GM19372 (cell line): ENCODE measurements at regions not wholly inside any gene's neighbourhood (a gene's known extent, or its start where the extent isn't known, plus 50 kb on each side); places are given as distances from the start of the nearest gene placed in this dataset.
A peak's percentile ranks its signal among the peaks of the same experiment; 100 is the strongest.
"Not testable (repeated sequence)": the region's sequence is repeated elsewhere in the genome, so short reads cannot be mapped to it uniquely, and the experiment has no call there.

Experiments used
- ATAC-seq: cut with Tn5 transposase; IDR thresholded peaks from one replicate; pipeline ENCODE4 v1.9.1; 2021; ENCODE audit warnings: mild to moderate bottlenecking, low read depth, moderate library complexity; ENCODE audit not compliant: unreplicated experiment

DNA sequence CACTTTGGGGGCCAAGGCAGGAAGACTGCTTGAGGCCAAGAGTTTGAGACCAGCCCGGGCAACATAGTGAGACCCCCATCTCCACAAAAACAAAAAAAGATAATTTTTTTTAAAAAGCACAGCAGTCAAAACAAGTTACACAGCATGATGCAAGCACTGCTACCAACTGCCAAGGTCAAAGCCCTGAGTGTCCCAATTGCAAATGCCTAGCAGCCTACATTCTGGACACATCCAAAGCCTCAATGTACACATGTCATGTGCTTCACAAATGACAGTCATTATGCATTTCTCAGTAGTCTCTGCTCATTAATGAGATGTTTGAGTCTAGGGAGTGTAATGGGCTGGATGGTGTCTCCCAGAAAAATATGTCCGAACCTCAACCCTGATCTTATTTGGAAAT is 113.7 kb upstream of the CCND2 start:
- no peak for ATAC-seq

- ATAC-seq, result no peak
Observed at GRCh38 chr12:4158306-4158705, 115.3 kb upstream of the CCND2 start.

DNA sequence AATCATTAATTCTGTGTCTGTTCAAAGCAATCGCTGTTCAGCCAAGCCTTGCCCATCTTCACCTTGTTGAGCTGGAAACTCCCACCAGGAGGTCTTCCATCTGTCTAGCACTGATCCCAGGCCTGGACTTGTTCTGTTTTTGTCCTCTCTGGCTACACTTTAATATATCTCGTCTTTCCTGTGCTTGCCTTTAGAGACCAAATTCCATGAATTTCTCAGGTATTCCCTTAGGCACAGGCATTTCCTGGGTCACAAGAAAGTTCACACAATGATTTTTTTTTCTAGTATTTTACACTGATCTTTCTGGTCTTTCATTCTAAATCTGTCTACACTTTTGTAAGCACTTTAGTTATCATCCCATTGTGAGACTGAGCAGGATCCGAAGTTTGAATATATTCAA is 116.4 kb upstream of the CCND2 start:
- ATAC-seq, result no peak

GRCh38 chr12:4156317-4156716 is 117.2 kb upstream of the CCND2 start:
- no peak for ATAC-seq

DNA sequence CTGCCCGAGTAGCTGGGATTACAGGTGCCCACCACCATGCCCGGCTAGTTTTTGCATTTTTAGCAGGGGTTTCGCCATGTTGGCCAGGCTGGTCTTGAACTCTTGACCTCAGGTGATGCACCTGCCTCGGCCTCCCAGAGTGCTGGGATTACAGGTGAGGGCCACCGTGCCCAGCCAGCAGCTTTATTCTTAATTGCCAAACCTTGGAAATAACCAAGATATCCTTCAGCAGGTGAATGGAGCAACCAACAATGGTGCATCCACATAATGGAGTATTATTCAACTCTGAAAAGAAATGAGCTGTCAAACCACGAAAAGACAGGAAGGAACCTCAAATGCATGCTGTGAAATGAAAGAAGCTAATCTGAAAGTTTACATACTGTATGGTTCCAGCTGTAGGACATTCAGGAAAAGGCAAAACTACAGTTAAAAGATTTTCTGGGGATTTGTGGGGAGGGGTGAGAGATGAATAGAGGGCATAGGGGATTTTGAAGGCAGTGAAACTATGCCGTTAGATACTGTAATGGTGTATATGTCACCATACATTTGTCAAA is 118.8 kb upstream of the CCND2 start:
- ATAC-seq, result no peak

DNA sequence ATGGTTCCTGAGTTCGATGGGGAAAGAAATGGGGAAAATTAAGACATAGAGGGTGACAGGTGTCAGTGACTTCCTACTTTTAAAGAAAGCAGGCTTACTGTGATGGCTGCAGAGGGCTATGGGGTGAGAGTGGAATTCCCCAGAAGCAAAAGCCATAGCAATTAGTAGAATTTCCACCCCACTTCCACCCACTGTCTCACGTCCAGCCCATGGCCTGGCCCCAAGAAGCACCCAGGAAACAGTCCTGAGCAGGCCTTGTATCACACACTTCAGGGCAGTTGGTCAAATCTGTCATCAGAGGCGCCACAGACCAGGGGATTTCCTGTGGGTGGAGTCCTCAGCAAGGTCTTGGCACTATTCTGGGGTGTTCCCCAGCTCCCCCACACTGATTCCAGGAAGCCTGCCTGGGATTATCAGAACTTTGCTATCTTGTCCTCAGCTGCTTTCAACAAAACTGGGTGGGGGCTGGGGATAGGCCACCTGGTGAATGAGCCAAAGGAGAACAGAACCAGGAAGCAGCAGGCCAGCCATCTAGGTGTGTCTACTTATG is 120.1 kb upstream of the CCND2 start:
- peak; percentile 71 for ATAC-seq

GRCh38 chr12:4152145-4152795 is 121.3 kb upstream of the CCND2 start:
- no peak for ATAC-seq

- ATAC-seq, result no peak
Observed at GRCh38 chr12:4151362-4152121, 122.0 kb upstream of the CCND2 start.

DNA sequence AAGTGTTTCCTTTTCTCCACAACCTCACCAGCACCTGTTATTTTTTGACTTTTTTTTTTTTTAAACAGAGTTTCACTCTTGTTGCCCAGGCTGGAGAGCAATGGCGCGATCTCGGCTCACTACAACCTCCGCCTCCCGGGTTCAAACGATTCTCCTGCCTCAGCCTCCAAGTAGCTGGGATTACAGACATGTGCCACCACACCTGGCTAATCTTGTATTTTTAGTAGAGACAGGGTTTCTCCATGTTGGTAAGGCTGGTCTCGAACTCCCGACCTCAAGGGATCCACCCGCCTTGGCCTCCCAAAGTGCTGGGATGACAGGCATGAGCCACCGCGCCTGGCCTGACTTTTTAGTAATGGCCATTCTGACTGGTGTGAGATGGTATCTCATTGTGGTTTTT is 123.2 kb upstream of the CCND2 start:
- not testable (repeated sequence) for ATAC-seq

DNA sequence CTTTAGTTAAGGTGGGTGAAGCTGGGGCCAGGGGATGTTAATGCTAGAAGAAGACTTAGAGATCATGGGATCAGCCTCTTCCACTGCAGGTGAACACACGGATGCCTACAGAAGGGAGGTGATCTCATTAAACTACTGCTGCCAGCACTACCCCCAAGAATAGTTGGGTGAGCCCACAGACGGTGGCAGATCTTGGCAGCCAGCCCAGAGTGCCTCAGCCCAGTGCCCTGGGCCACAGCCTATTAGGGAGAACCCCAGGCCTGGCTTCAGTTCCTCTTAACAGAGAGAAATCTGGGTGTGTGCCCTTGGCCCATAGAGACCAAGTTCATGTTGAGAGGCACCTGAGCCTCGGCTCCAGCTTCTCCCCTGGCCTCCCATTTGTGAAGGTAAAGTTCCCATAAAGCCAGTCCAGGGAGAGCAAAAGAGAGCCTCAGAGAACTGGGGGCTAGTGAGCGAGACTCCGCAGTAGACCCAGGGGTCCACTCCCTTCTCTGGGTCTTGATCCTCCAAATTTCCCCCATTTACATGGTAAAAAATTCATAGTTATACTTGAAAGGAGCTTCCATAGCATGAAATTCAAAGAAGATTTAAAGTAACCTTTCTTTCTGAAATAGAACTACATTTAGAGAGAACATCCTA is 125.0 kb upstream of the CCND2 start:
- no peak for ATAC-seq

GRCh38 chr12:4147031-4147481 is 126.5 kb upstream of the CCND2 start:
- no peak for ATAC-seq

DNA sequence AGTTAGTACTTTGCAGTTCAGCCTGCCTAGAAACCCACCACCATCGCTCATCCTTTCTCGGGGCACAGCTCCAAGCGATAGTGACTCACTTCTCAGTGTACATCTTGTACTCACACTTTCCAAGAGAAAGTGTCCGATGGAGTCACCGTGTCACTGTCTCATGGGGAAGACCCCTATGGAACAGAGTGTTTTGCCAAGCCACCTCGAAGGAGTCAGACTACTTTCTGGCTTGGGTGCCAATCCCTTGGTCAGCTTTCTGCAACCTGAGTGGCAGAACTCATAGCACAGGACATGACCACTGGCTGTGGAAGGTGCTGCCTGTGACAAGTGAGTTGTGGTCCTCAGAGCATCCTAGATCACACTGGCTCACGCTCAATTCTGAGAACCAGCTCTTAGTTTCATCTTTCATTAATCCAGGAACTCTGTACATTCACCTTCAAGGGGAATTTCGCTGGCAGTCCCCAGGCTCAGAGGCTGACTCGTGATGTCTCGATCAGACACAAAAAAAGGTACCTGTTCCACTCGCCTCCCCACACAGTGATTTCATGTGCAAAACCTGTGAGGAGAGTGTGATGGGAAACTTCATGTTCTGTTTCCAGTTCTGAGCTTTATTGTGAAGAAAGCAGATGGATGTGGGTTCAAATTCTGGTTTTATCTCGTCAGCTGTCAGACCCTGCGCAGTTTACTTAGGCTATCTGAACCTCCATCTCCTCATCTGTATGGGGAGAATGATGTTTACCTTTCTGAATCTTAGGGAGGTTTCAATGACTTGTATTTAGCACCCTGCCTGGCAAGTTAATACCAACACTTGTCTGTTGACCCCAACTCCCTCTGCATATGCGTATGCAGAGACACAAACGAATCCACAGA is 127.3 kb upstream of the CCND2 start:
- ATAC-seq, result no peak

DNA sequence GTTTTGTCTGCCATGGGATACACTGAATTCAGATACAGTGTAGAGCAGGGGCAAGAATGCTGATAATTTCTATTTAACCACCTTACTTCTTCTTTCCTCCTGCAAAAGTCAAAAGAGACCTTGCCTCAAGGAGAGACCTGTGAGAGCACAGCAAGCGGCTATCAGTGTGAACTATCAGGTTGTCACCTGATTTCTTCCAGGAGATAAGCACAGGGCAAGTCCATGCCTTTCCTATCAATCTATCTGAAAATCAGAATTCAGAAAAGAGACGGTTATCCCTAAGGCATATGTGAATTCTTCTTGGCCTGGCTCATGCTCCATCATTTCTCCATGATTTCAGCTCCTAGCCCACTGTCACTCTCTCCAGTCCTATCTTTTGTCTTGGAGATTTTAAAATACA is 128.9 kb upstream of the CCND2 start:
- no peak for ATAC-seq

DNA sequence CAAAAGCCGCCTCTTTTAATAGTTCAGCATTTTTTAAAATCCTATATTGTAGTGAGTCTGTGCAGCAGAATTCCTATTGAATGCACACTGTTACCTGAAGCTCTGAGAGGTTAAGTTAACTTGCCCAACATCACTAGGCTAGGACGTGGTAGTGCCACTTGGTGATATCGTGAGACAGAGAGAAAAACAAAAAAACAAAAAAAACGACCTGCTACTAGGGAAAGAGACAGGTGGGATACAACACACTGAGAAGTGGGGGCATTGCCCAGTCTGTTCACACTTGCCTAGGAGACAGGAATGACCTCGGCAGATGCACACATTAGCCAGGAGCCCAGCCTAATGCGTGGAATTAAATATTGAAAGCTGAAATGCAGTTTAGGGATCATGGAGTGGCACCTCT is 129.7 kb upstream of the CCND2 start:
- no peak for ATAC-seq

DNA sequence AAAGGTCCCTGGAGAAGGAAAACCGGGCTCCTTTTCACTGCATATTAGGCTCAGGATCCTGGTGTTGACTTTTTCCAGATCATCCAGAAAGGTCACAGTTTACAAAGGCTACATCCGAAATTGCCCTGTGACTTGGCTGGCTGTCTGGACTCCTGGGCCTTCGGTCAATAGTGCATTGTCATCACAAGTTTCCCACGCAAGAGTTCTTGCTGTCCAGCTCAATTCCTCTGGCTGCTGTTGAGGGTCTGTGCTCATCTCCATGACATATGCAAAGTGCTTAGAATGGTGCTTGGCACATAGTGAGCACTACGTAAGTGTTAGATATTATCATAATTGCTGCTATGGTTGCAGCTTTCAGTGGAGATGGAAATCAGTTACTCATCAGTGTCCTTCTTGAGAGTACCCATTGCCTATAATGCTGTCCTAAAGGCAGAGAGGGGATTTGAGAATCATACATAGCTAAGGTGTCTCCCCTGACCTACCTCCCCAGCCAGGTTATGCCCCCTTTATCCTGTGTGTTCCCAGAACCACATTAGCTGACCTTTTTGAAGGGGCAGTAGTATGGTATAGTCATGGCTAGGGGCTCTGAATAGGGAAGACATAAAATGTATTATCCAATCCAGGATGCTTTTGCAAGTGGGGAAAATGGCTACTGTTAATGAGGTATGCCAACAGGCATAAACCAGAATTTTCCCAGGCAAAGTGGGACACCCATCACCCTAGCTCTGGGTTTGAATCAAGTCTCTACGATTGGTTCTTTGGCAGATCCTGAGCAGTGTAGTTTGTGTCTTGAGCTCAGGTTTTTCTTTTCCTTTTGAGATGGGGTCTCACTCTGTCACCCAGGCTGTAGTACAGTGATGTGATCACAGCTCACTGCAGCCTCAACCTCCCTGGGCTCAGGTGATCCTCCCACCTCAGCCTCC is 132.0 kb upstream of the CCND2 start:
- ATAC-seq, result no peak

- ATAC-seq, result no peak
Observed at GRCh38 chr12:4140581-4141301, 132.8 kb upstream of the CCND2 start.

- no peak for ATAC-seq
Observed at GRCh38 chr12:4139191-4139590, 134.4 kb upstream of the CCND2 start.

DNA sequence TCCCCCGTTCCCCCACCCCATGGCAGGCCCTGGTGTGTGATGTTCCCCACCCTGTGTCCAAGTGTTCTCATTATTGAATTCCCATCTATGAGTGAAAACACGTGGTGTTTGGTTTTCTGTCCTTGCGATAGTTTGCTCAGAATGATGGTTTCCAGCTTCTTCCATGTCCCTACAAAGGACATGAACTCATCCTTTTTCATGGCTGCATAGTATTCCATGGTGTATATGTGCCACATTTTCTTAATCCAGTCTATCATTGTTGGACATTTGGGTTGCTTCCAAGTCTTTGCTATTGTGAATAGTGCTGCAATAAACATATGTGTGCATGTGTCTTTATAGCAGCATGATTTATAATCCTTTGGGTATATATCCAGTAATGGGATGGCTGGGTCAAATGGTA is 135.0 kb upstream of the CCND2 start:
- not testable (repeated sequence) for ATAC-seq
